Progenitor cell of endocrine pancreas (in vitro differentiated cells): ENCODE measurements at regions not wholly inside any gene's neighbourhood (a gene's known extent, or its start where the extent isn't known, plus 50 kb on each side); places are given as distances from the start of the nearest gene placed in this dataset.

Experiments used
- DNase-seq: peaks from one replicate; pipeline ENCODE4 v3.0.0; 2021; ENCODE audit warnings: low spot score; ENCODE audit not compliant: unreplicated experiment
- H3K27ac Mint-ChIP-seq: 2 replicates; pipeline ENCODE4 v1.8.0; 2021; ENCODE audit warnings: mild to moderate bottlenecking, moderate library complexity, mixed read lengths
- H3K27me3 Mint-ChIP-seq: 2 replicates; pipeline ENCODE4 v1.8.0; 2021; ENCODE audit warnings: mixed read lengths
- H3K36me3 Mint-ChIP-seq: 2 replicates; pipeline ENCODE4 v1.8.0; 2022; ENCODE audit warnings: mixed read lengths; ENCODE audit not compliant: insufficient read depth
- H3K4me1 Mint-ChIP-seq: 2 replicates; pipeline ENCODE4 v1.8.0; 2021; ENCODE audit warnings: low read depth, mixed read lengths
- H3K4me3 Mint-ChIP-seq: 2 replicates; pipeline ENCODE4 v1.8.0; 2021; ENCODE audit warnings: low read depth, mild to moderate bottlenecking, moderate library complexity, mixed read lengths
- H3K9me3 Mint-ChIP-seq: 2 replicates; pipeline ENCODE4 v1.8.0; 2021; ENCODE audit warnings: low read depth, mixed read lengths
- TF ChIP-seq, protein P1 (sequence below): fragments of 200-600 bp; sonication (generic); IDR thresholded peaks from one replicate; pipeline ENCODE4 v1.5.0; 2021; ENCODE audit warnings: antibody characterized with exemption, mild to moderate bottlenecking; ENCODE audit not compliant: unreplicated experiment

DNA sequence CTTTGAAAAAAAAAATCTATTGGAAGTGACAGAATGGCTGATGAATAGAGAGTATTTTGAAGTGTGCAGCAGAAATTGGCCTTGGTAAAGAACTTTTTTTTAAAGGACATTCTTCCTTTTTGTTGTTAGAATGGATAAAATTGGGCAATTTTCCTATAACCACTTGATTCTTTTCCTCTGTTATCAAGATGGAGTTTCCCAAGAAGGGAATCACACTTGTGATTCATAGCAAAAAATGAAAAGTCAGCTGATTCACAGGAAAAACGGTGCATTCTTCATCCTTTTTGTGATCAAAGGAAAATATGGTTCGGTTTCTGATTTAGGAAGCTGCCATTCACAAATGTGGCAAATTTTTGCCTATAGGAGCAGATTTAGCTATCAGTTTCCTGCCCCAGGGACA, 486.8 kb downstream of the GBE1 start:
- TF ChIP-seq, protein P1, sequence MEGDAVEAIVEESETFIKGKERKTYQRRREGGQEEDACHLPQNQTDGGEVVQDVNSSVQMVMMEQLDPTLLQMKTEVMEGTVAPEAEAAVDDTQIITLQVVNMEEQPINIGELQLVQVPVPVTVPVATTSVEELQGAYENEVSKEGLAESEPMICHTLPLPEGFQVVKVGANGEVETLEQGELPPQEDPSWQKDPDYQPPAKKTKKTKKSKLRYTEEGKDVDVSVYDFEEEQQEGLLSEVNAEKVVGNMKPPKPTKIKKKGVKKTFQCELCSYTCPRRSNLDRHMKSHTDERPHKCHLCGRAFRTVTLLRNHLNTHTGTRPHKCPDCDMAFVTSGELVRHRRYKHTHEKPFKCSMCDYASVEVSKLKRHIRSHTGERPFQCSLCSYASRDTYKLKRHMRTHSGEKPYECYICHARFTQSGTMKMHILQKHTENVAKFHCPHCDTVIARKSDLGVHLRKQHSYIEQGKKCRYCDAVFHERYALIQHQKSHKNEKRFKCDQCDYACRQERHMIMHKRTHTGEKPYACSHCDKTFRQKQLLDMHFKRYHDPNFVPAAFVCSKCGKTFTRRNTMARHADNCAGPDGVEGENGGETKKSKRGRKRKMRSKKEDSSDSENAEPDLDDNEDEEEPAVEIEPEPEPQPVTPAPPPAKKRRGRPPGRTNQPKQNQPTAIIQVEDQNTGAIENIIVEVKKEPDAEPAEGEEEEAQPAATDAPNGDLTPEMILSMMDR = no peak
- H3K27me3 Mint-ChIP-seq = peaks cover 10% of the 10 kb centered on the region
- no peaks in the 10 kb centered on the region for H3K9me3 Mint-ChIP-seq
- H3K4me1 Mint-ChIP-seq = peaks cover 15% of the 10 kb centered on the region
- no peak overlapping the region for H3K4me3 Mint-ChIP-seq
- no peak overlapping the region for H3K27ac Mint-ChIP-seq
- no peaks in the 10 kb centered on the region for H3K36me3 Mint-ChIP-seq
- DNase-seq = no peak

DNA sequence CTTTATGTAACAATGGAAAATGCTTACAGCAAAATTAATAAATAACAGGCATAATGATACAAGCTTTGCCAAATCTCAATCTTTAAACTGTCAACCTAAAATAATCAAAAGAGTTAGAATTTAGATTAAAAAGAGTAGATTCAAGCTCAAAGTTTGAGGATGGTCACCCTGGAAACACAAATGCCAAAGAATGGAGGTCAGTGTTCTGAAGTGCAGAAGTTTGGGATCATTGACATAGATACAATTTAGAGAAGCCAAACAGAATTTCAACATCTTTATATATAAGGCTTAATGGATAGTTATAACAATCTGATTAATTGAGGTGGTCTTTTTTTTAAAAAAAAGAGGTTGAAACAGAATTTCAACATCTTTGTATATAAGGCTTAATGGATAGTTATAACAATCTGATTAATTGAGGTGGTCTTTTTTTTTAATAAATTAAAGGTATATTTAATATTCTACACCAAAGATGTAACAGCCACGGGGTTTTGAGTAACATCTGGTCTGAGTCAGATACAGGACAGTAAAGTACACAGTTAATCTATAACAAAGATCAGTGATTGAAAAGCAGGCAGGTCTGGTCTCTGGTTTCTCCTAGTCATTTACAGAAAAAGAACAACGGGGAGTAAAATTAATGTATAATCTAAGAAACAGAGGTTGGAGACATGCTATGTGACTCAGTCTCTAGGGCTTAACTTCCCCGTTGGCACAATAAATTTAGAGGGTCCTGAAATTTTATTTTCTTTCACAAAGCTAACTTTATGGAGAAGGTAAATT, 490.7 kb downstream of the GBE1 start:
- H3K36me3 Mint-ChIP-seq = no peaks in the 10 kb centered on the region
- H3K27me3 Mint-ChIP-seq = peaks cover 3% of the 10 kb centered on the region
- TF ChIP-seq, protein P1 = no peak
- H3K4me1 Mint-ChIP-seq = no peaks in the 10 kb centered on the region
- no peak for DNase-seq
- no peaks in the 10 kb centered on the region for H3K9me3 Mint-ChIP-seq
- no peak overlapping the region for H3K4me3 Mint-ChIP-seq
- H3K27ac Mint-ChIP-seq = no peak overlapping the region

DNA sequence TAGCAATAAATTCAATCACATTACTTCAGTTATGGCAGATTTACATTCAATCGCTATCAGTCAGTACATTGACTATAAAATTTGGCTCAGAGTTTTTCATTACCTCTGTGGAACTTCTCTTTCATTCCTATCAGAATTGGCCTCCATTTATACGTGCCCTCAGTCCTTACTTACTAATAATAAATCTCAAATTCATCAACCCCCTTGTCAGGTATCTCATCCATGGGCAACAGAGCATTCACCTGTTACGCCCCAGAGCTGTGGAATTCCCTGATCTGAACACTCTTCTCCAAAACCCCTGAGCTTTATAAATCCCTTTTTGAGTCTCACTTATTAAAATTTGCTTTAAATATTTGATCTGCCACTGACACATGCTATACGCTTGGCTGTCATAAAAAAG, 492.9 kb downstream of the GBE1 start:
- Mint-ChIP-seq H3K27ac (no peak overlapping the region), H3K4me3 (no peak overlapping the region), H3K36me3 (no peaks in the 10 kb centered on the region), H3K4me1 (peaks cover 1% of the 10 kb centered on the region), H3K27me3 (peaks cover 3% of the 10 kb centered on the region), H3K9me3 (no peaks in the 10 kb centered on the region)
- no peak for DNase-seq
- TF ChIP-seq, protein P1 = no peak

DNA sequence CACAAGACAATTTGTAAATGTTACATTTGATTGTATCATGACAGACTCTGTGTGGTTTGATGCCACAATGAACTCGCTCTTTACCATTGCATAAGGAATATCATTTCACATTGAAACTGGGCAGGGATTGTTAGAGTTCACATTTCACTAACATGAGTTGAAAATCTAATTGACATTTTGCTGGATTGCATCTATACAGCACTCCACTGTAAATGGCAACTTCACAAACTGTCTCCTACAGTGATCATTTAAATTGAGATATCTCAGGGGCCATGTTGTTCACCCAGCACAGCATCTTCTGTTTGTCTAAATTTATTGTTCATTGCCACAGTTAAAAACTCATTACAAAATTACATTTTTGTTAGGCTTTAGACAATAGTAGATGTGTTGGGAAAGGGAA, 499.4 kb downstream of the GBE1 start:
- Mint-ChIP-seq H3K36me3 (no peaks in the 10 kb centered on the region), H3K4me3 (no peak overlapping the region), H3K4me1 (peaks cover 1% of the 10 kb centered on the region), H3K27me3 (no peaks in the 10 kb centered on the region), H3K9me3 (no peaks in the 10 kb centered on the region), H3K27ac (no peak overlapping the region)
- no peak for DNase-seq
- TF ChIP-seq, protein P1 = no peak

DNA sequence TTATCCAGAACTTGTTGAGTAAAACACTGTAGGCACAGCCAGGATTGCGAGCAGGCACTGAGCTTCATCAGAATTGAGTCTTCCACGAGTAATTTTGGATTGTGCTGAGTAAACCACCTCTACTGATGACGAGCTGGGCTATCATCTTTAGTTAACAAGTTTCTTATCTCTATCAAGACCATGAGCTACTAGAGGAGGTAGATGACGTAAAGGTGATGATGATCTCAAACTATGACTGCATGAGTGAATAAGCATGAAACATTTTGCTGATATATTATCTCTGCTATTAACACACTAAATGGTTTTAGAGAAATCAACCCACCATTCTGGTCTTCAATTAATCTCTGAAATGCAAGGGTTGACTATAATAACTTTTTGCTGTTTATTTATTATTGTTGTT, 506.0 kb downstream of the GBE1 start:
- Mint-ChIP-seq H3K27me3 (no peaks in the 10 kb centered on the region), H3K9me3 (no peaks in the 10 kb centered on the region), H3K4me1 (peaks cover 2% of the 10 kb centered on the region), H3K4me3 (no peak overlapping the region), H3K36me3 (no peaks in the 10 kb centered on the region), H3K27ac (no peak overlapping the region)
- no peak for DNase-seq
- TF ChIP-seq, protein P1 = no peak
